Neural progenitor cell (in vitro differentiated cells): ENCODE measurements at regions not wholly inside any gene's neighbourhood (a gene's known extent, or its start where the extent isn't known, plus 50 kb on each side); places are given as distances from the start of the nearest gene placed in this dataset.

Source experiments
- CTCF ChIP-seq: fragments of 200-600 bp; sonication (generic); IDR thresholded peaks from 2 replicates; pipeline ENCODE4 v1.5.1; 2017; ENCODE audit warnings: antibody characterized with exemption, mild to moderate bottlenecking
- EZH2 ChIP-seq: fragments of 200-600 bp; sonication (generic); IDR thresholded peaks from 2 replicates; pipeline ENCODE4 v1.6.1; 2017; ENCODE audit warnings: antibody characterized with exemption, mild to moderate bottlenecking, moderate library complexity

- TF ChIP-seq CTCF (no peak), EZH2 (no peak)
Observed at GRCh38 chr2:67065046-67065445, 332.1 kb upstream of the ETAA1 start.
